Transverse colon (tissue), 4 donors: ENCODE measurements at regions not wholly inside any gene's neighbourhood (a gene's known extent, or its start where the extent isn't known, plus 50 kb on each side); places are given as distances from the start of the nearest gene placed in this dataset.

Source experiments
- DNase-seq: peaks from one replicate; pipeline ENCODE4 v3.0.0-alpha.2; 2019
- H3K27ac ChIP-seq, 4 donors: fragments of 200-600 bp; sonication (generic); 2 replicates each; pipeline ENCODE4 v1.5.1; 2016 to 2018; ENCODE audit warnings: inconsistent platforms in 4 of 4
- H3K27me3 ChIP-seq: fragments of 200-600 bp; sonication (generic); 2 replicates; pipeline ENCODE4 v1.5.1; 2017; ENCODE audit warnings: inconsistent platforms
- H3K36me3 ChIP-seq, 4 donors: fragments of 200-600 bp; sonication (generic); 2 replicates each; pipeline ENCODE4 v1.5.1; 2017 to 2019; ENCODE audit warnings: inconsistent platforms in 4 of 4
- H3K4me1 ChIP-seq, 4 donors: fragments of 200-600 bp; sonication (generic); 2 replicates each; pipeline ENCODE4 v1.5.1; 2017 to 2020; ENCODE audit warnings: inconsistent platforms in 4 of 4
- H3K4me3 ChIP-seq, 4 donors: fragments of 200-600 bp; sonication (generic); 1 replicate in 1 of 4; 2 replicates in 3 of 4; pipeline versions ENCODE4 v1.5.1 to v1.6.1; 2017 to 2019; ENCODE audit warnings: inconsistent platforms in 4 of 4
- H3K9me3 ChIP-seq, 2 donors: fragments of 200-600 bp; sonication (generic); 2 replicates each; pipeline ENCODE4 v1.5.1; 2017 to 2019; ENCODE audit warnings: inconsistent platforms in 2 of 2
- EP300 ChIP-seq: sonication (generic); formaldehyde crosslinking; IDR thresholded peaks from one replicate; pipeline ENCODE4 v1.6.1; 2017; ENCODE audit warnings: antibody characterized with exemption, low read depth
- POLR2A ChIP-seq: fragments of 450-650 bp; IDR thresholded peaks from one replicate; pipeline ENCODE4 v1.6.1; 2016; ENCODE audit warnings: antibody characterized with exemption, mild to moderate bottlenecking, moderate library complexity
- POLR2AphosphoS5 ChIP-seq, 3 donors: sonication (generic); formaldehyde crosslinking; IDR thresholded peaks; one replicate each; pipeline ENCODE4 v1.6.1; 2016; ENCODE audit warnings: antibody characterized with exemption in 3 of 3
- WGBS, 2 donors: methylation state at CpG; one replicate each; pipeline ENCODE4 v1.1.5; 2018; ENCODE audit warnings: low coverage in 1 of 2; 5-methylcytosine and 5-hydroxymethylcytosine counted together
- in situ Hi-C, 4 donors: fragments of 200-750 bp; cut with MboI; loops; one replicate each; pipeline versions ENCODE4 v1.15.0 to v1.15.1; 2017; ENCODE audit warnings: low sequenced_read_pairs in 3 of 4, low pct_ligation_motif_present in 1 of 4, low pct_unique_long_range_greater_than_20kb in 1 of 4
- intact Hi-C: fragments of 100-400 bp; cut with DNase I; formaldehyde crosslinking; loops from one replicate; pipeline ENCODE4 v1.15.1; 2023; ENCODE audit warnings: low total_unique reads
- TF ChIP-seq, protein P1 (sequence below), 5 experiments: fragments of 200-600 bp in 3 of 5; fragments of 450-650 bp in 2 of 5; sonication (generic) in 3 of 5; IDR thresholded peaks; 1 replicate in 2 of 5; 2 replicates in 3 of 5; pipeline ENCODE4 v1.5.1; 2016 to 2017; ENCODE audit warnings: antibody characterized with exemption in 5 of 5, inconsistent platforms in 3 of 5, mild to moderate bottlenecking in 2 of 5, moderate library complexity in 1 of 5

DNA sequence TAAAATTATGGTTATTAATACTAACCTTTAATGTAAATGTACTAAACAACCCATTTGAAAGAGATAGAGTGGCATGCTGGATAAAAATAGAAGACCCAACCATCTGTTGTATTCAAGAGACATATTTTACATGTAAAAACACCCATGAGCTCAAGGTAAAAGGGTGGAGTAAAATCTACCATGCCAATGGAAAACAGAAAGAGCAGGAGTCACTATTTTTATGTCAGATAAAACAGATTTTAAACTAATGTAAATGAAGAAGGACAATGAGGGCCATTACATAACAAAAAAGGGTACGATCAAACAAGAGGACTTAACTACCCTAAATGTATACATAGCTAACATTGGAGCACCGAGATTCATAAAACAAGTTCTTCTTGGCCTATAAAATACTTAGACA, 66.3 kb downstream of the ITM2A start:
- no peaks in the 10 kb centered on the region for H3K36me3 ChIP-seq
- WGBS, 2 donors: 59 to 61% methylated on average over 2 of the region's 2 CpGs
- no peak for DNase-seq
- H3K27me3 ChIP-seq: no peaks in the 10 kb centered on the region
- intact Hi-C loops: no loop called here
- H3K4me1 ChIP-seq: no peaks in the 10 kb centered on the region
- no peak overlapping the region for H3K4me3 ChIP-seq
- in situ Hi-C loops: no loop called here
- H3K9me3 ChIP-seq: no peaks in the 10 kb centered on the region
- no peak overlapping the region for H3K27ac ChIP-seq
- no peak for TF ChIP-seq POLR2A
- TF ChIP-seq, protein P1, sequence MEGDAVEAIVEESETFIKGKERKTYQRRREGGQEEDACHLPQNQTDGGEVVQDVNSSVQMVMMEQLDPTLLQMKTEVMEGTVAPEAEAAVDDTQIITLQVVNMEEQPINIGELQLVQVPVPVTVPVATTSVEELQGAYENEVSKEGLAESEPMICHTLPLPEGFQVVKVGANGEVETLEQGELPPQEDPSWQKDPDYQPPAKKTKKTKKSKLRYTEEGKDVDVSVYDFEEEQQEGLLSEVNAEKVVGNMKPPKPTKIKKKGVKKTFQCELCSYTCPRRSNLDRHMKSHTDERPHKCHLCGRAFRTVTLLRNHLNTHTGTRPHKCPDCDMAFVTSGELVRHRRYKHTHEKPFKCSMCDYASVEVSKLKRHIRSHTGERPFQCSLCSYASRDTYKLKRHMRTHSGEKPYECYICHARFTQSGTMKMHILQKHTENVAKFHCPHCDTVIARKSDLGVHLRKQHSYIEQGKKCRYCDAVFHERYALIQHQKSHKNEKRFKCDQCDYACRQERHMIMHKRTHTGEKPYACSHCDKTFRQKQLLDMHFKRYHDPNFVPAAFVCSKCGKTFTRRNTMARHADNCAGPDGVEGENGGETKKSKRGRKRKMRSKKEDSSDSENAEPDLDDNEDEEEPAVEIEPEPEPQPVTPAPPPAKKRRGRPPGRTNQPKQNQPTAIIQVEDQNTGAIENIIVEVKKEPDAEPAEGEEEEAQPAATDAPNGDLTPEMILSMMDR (IDR thresholded peaks at IDR 0.05): no peak
- no peak for TF ChIP-seq EP300
- no peak for TF ChIP-seq POLR2AphosphoS5 (IDR thresholded peaks at IDR 0.05)

DNA sequence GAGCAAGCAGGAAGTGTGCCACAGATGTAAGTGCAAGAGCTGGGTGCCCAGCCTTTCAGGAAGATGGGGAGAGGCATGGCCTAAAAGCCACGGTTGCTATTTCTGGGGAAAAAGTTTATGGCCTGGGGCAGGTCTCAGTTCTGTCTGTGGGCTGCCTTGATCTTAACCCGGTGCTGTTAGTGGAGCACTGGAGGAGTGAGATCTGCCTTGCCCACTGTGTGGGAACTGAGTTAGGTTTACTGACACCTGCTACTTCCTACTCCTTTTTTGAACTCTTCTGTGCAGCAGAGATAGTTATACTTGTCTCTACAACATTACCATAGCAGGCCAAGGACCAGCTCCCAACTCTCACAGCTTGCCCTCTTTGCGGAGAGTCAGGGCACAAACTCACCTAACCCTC, 76.5 kb downstream of the ITM2A start:
- intact Hi-C loops: no loop called here
- Histone ChIP-seq H3K27ac (no peak overlapping the region), H3K9me3 (no peaks in the 10 kb centered on the region), H3K36me3 (no peaks in the 10 kb centered on the region), H3K4me1 (no peaks in the 10 kb centered on the region), H3K27me3 (no peaks in the 10 kb centered on the region), H3K4me3 (no peak overlapping the region)
- in situ Hi-C loops: no loop called here
- 20 to 70% methylated on average over 1 to 3 of the region's 3 CpGs for WGBS, 2 donors
- no peak for DNase-seq
- TF ChIP-seq EP300: no peak
- TF ChIP-seq, protein P1 (IDR thresholded peaks at IDR 0.05): no peak
- TF ChIP-seq POLR2AphosphoS5 (IDR thresholded peaks at IDR 0.05): no peak
- no peak for TF ChIP-seq POLR2A

DNA sequence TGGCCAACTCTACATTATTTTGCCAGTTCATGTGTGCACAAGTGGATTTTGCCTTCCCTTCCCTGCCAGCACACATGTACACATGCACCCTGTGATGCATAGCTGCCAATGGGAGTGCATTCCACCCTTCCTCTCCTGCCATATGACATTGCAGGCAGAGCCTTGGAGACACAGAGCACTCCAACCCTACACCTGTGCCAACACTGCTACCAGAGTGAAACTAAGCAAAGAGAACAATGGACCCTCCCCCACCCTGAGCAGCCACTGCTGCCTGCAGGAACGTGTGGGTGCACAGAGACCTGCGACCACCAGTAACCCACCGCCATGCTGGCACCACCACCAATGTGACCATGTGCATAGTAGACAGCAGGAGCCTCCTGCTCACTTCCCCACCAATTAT, 78.4 kb downstream of the ITM2A start:
- no peak for DNase-seq
- WGBS, 2 donors: 81% methylated on average over 3 of the region's 3 CpGs; no CpG with 5 or more reads in 1 of the 2 donors
- intact Hi-C loops: no loop called here
- TF ChIP-seq POLR2AphosphoS5 (IDR thresholded peaks at IDR 0.05) (no peak), EP300 (no peak), POLR2A (no peak)
- TF ChIP-seq, protein P1 (IDR thresholded peaks at IDR 0.05): no peak
- in situ Hi-C loops: no loop called here
- Histone ChIP-seq H3K4me3 (no peak overlapping the region), H3K27ac (no peak overlapping the region), H3K36me3 (no peaks in the 10 kb centered on the region), H3K9me3 (no peaks in the 10 kb centered on the region), H3K4me1 (no peaks in the 10 kb centered on the region), H3K27me3 (no peaks in the 10 kb centered on the region)

DNA sequence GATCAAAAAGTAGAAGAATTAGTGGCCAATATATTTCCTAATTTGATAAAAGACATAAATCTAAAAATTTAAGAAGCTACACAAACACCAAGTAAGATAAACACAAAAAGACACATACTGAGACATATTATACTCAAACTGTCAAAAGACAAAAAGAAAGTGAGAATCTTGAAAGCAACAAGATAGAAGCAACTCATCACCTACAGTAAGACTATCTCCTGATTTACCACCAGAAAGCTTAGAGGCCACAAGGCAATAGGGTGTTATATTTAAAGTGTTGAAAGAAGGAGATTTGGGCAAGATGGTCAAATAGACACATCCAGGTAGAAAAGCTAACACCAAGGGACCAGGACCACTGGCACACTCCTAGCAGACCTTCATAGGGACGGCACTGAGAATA, 79.4 kb downstream of the ITM2A start:
- Histone ChIP-seq H3K27me3 (no peaks in the 10 kb centered on the region), H3K4me1 (no peaks in the 10 kb centered on the region), H3K36me3 (no peaks in the 10 kb centered on the region), H3K9me3 (no peaks in the 10 kb centered on the region), H3K27ac (no peak overlapping the region), H3K4me3 (no peak overlapping the region)
- TF ChIP-seq, protein P1 (IDR thresholded peaks at IDR 0.05): no peak
- TF ChIP-seq POLR2A: no peak
- TF ChIP-seq POLR2AphosphoS5 (IDR thresholded peaks at IDR 0.05): no peak
- no peak for TF ChIP-seq EP300
- intact Hi-C loops (no loop called here), in situ Hi-C loops (no loop called here)
- WGBS, 2 donors: 92% methylated on average over 1 of the region's 1 CpG; no CpG with 5 or more reads in 1 of the 2 donors
- DNase-seq: no peak
